Thyroid gland (tissue), 4 donors: ENCODE measurements at regions not wholly inside any gene's neighbourhood (a gene's known extent, or its start where the extent isn't known, plus 50 kb on each side); places are given as distances from the start of the nearest gene placed in this dataset.

Experiments
- DNase-seq, 2 donors: peaks; one replicate each; pipeline ENCODE4 v3.0.0-alpha.2; 2019
- H3K27ac ChIP-seq, 3 donors: fragments of 200-600 bp; sonication (generic); 1 replicate in 2 of 3; 2 replicates in 1 of 3; pipeline ENCODE4 v1.5.1; 2016 to 2019; ENCODE audit warnings: mild to moderate bottlenecking in 1 of 3, moderate library complexity in 1 of 3
- H3K27me3 ChIP-seq: fragments of 200-600 bp; sonication (generic); one replicate; pipeline ENCODE4 v1.5.1; 2019
- H3K36me3 ChIP-seq, 2 donors: fragments of 200-600 bp; sonication (generic); one replicate each; pipeline ENCODE4 v1.5.1; 2016 to 2019
- H3K4me1 ChIP-seq, 2 donors: fragments of 200-600 bp; sonication (generic); one replicate each; pipeline ENCODE4 v1.5.1; 2017 to 2019
- H3K4me3 ChIP-seq, 3 donors: fragments of 200-600 bp; sonication (generic); replicated peaks in 1 of 3; 1 replicate in 2 of 3; 2 replicates in 1 of 3; pipeline ENCODE4 v1.5.1; 2016; ENCODE audit warnings: mild to moderate bottlenecking in 1 of 3
- H3K9me3 ChIP-seq: fragments of 200-600 bp; sonication (generic); one replicate; pipeline ENCODE4 v1.5.1; 2017
- POLR2A ChIP-seq, 2 donors: fragments of 450-650 bp; IDR thresholded peaks; one replicate each; pipeline ENCODE4 v1.6.1; 2017; ENCODE audit warnings: antibody characterized with exemption in 2 of 2, mild to moderate bottlenecking in 2 of 2, moderate library complexity in 1 of 2
- WGBS, 2 donors: methylation state at CpG; one replicate each; pipeline ENCODE4 v1.1.5; 2017; 5-methylcytosine and 5-hydroxymethylcytosine counted together
- intact Hi-C: fragments of 100-400 bp; cut with DNase I; formaldehyde crosslinking; loops from one replicate; pipeline ENCODE4 v1.15.1; 2023
- TF ChIP-seq, protein P1 (sequence below), 6 experiments: fragments of 200-600 bp in 3 of 6; fragments of 450-650 bp in 3 of 6; sonication (generic) in 3 of 6; IDR thresholded peaks; one replicate each; pipeline ENCODE4 v1.5.1; 2016 to 2019; ENCODE audit warnings: antibody characterized with exemption in 6 of 6, mild to moderate bottlenecking in 2 of 6, inconsistent platforms in 1 of 6, moderate library complexity in 1 of 6

DNA sequence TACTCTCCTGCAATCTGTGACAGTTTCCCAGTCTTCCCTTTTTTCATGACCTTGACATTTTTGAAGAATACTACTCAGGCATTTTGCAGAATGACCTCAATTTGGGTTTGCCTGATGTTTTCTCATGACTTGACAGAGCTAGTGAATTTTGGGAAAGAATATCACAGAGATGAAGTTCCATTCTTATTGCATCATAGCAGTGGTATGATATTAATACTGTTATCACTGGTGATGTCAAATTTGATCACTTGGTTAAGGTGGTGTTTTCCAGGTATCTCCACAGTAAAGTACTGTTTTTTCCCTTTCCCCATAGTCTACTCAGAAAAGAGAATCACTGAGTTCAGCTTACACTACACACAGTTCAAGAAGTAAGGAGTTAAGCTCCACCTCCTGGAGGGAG, 56.2 kb upstream of the XPA start:
- DNase-seq, result no peak
- Histone ChIP-seq H3K4me1 (peaks cover 81 to 90% of the 10 kb centered on the region in 2 donors), H3K27ac (peak overlapping the region; percentile 62 to 75 (median 63)), H3K9me3 (no peaks in the 10 kb centered on the region), H3K27me3 (no peaks in the 10 kb centered on the region), H3K36me3 (no peaks in the 10 kb centered on the region), H3K4me3 (no peak overlapping the region)
- intact Hi-C loops, result no loop called here
- no peak for TF ChIP-seq POLR2A (IDR thresholded peaks at IDR 0.05)
- TF ChIP-seq, protein P1, sequence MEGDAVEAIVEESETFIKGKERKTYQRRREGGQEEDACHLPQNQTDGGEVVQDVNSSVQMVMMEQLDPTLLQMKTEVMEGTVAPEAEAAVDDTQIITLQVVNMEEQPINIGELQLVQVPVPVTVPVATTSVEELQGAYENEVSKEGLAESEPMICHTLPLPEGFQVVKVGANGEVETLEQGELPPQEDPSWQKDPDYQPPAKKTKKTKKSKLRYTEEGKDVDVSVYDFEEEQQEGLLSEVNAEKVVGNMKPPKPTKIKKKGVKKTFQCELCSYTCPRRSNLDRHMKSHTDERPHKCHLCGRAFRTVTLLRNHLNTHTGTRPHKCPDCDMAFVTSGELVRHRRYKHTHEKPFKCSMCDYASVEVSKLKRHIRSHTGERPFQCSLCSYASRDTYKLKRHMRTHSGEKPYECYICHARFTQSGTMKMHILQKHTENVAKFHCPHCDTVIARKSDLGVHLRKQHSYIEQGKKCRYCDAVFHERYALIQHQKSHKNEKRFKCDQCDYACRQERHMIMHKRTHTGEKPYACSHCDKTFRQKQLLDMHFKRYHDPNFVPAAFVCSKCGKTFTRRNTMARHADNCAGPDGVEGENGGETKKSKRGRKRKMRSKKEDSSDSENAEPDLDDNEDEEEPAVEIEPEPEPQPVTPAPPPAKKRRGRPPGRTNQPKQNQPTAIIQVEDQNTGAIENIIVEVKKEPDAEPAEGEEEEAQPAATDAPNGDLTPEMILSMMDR (IDR thresholded peaks at IDR 0.05), result no peak

DNA sequence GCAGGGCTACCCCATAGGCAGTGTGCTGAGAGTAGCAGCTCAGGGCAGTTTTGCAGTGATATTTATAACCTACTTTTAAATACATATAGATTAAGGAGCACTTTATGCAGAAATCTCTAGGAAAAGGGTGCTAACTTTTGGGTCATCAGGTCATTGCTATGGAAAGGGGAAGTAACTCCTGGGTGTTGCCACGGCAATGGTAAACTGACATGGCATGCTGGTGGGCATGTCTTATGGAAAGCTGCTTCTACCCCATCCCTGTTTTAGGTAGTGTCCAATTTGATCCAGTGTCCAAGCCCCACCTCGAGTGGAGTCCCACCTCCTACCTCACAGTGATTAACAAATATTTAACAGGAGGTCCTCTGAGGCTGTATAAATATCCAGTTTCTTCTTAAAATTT, 56.8 kb upstream of the XPA start:
- Histone ChIP-seq H3K4me1 (peaks cover 84 to 91% of the 10 kb centered on the region in 2 donors), H3K9me3 (no peaks in the 10 kb centered on the region), H3K36me3 (no peaks in the 10 kb centered on the region), H3K27me3 (no peaks in the 10 kb centered on the region), H3K27ac (peak overlapping the region; percentile 62 to 75 (median 63)), H3K4me3 (no peak overlapping the region)
- WGBS, 2 donors, result 90% methylated on average over 2 of the region's 2 CpGs
- intact Hi-C loops, result no loop called here
- no peak for DNase-seq
- no peak for TF ChIP-seq POLR2A (IDR thresholded peaks at IDR 0.05)
- TF ChIP-seq, protein P1 (IDR thresholded peaks at IDR 0.05), result no peak

DNA sequence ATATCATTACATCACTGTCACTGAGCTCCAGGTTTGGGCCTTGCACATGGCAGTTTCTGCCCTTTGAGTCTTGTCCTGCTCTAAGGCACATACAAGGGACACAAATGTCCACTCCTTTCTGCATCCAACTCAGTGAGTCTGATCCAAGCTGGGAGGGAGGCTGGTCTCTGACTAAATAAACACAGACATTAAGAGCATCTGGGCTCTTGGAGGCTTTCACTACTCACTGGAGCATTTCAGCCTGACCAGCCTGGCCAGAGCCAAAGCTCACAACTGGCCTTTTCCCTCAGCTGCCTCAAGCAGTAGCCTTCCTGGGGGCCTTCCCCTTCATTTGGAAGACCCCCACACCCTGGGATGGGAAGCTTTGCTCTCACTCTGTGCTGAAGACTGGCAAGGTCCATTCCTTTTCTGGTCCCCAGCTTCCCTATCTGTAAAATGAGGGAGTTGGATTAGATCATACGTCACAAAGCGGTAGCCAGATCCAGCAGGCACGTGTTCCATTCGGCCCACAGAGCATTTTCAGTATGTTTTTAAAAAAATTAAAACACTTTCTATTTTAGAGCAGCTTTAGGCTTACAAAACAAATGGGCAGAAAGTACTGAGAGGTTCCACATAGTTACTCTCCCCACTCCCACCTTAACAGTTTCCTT, 58.6 kb upstream of the XPA start:
- Histone ChIP-seq H3K27ac (peak overlapping the region; percentile 84 to 88 (median 86)), H3K9me3 (no peaks in the 10 kb centered on the region), H3K36me3 (no peaks in the 10 kb centered on the region), H3K4me1 (peaks cover 79 to 91% of the 10 kb centered on the region in 2 donors), H3K4me3 (no peak overlapping the region), H3K27me3 (no peaks in the 10 kb centered on the region)
- TF ChIP-seq POLR2A (IDR thresholded peaks at IDR 0.05), result peak in 1 of 2 donors; percentile 34
- TF ChIP-seq, protein P1 (IDR thresholded peaks at IDR 0.05), result no peak
- DNase-seq, result peak; percentile 86 to 89
- 43 to 52% methylated on average over 4 of the region's 4 CpGs for WGBS, 2 donors
- intact Hi-C loops, result no loop called here

DNA sequence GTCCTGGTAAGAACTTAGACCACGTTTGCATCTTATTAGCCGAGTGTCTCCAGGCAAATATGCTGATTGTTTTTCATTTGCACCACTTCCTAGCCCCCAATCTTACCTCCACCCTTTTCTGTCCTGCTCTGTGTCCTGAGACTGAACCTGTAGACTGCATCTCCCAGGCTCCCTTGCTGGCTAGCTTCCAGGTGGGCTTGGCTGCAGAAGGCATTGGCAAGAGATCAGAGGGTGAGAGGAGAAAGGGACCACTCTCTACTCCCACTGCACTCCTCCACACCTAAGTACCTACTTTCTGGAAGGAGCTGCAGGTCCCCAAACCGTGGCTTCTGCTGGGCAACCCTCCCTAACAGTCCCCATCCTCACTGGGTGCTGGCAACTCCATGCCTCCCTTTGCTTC, 59.9 kb upstream of the XPA start:
- no peak overlapping the region for H3K4me3 ChIP-seq
- no peaks in the 10 kb centered on the region for H3K9me3 ChIP-seq
- intact Hi-C loops, result no loop called here
- no peaks in the 10 kb centered on the region for H3K36me3 ChIP-seq
- H3K27me3 ChIP-seq, result no peaks in the 10 kb centered on the region
- WGBS, 2 donors, result 23 to 28% methylated on average over 3 of the region's 3 CpGs
- peak; percentile 77 to 87 for DNase-seq
- peak overlapping the region; percentile 78 to 88 (median 84) for H3K27ac ChIP-seq
- peaks cover 80 to 91% of the 10 kb centered on the region in 2 donors for H3K4me1 ChIP-seq
- no peak for TF ChIP-seq POLR2A (IDR thresholded peaks at IDR 0.05)
- TF ChIP-seq, protein P1 (IDR thresholded peaks at IDR 0.05), result no peak

DNA sequence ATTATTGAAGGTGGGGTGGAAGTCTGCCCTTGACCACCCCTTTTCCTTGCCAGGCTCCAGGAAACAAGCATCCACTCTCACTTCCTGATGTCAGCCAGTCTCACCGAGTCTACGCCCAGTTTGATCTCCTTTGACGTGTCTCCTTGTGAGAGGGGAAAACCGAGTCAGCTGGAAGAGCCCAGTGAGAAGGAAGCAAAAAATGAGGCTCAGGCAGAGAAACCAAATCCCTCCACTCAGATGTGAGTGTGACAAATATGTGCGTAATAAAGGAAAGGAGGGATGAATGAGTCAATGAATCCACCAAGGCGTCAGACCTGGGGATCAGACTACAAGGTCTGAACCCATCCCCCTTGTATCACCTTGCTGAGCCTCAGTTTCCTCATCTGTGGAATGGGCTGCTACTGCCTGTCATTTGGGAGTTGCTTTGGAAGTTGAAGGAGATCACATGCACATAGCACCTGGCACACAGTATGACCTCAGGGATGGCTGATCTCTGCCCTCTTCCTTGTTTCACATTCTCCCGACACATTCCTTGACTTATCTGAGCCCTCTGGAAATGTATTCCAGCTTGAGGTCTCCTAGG, 61.3 kb upstream of the XPA start:
- 76 to 80% methylated on average over 7 of the region's 7 CpGs for WGBS, 2 donors
- no peak for TF ChIP-seq POLR2A (IDR thresholded peaks at IDR 0.05)
- TF ChIP-seq, protein P1 (IDR thresholded peaks at IDR 0.05), result no peak
- no peaks in the 10 kb centered on the region for H3K27me3 ChIP-seq
- peaks cover 79 to 86% of the 10 kb centered on the region in 2 donors for H3K4me1 ChIP-seq
- H3K27ac ChIP-seq, result peak overlapping the region; percentile 78 to 88 (median 84)
- DNase-seq, result no peak
- intact Hi-C loops, result no loop called here
- no peaks in the 10 kb centered on the region for H3K36me3 ChIP-seq
- no peaks in the 10 kb centered on the region for H3K9me3 ChIP-seq
- H3K4me3 ChIP-seq, result no peak overlapping the region
